Effector memory CD8-positive, alpha-beta T cell (primary cell): ENCODE measurements at regions not wholly inside any gene's neighbourhood (a gene's known extent, or its start where the extent isn't known, plus 50 kb on each side); places are given as distances from the start of the nearest gene placed in this dataset.
A peak's percentile ranks its signal among the peaks of the same experiment; 100 is the strongest.
"Not testable (repeated sequence)": the region's sequence is repeated elsewhere in the genome, so short reads cannot be mapped to it uniquely, and the experiment has no call there.

ENCODE experiments used
- ATAC-seq: fragments of 150-1000 bp; cut with Tn5 transposase; replicated peaks from 2 replicates; pipeline ENCODE4 v1.10.0; 2021; ENCODE audit warnings: mild to moderate bottlenecking, moderate library complexity
- DNase-seq, 3 experiments: peaks; one replicate each; pipeline ENCODE4 v3.0.0; 2021
- H3K27ac Mint-ChIP-seq, 2 donors: one replicate each; pipeline ENCODE4 v1.8.0; 2022; ENCODE audit warnings: mild to moderate bottlenecking in 2 of 2, mixed read lengths in 2 of 2, moderate library complexity in 2 of 2
- H3K27me3 Mint-ChIP-seq, 2 donors: one replicate each; pipeline ENCODE4 v1.8.0; 2022; ENCODE audit warnings: mixed read lengths in 2 of 2
- H3K36me3 Mint-ChIP-seq: one replicate; pipeline ENCODE4 v1.8.0; 2022; ENCODE audit warnings: mild to moderate bottlenecking, moderate library complexity, mixed read lengths; ENCODE audit not compliant: insufficient read depth
- H3K4me1 Mint-ChIP-seq, 2 donors: one replicate each; pipeline ENCODE4 v1.8.0; 2022; ENCODE audit warnings: low read depth in 2 of 2, mixed read lengths in 2 of 2
- H3K4me3 Mint-ChIP-seq, 2 donors: one replicate each; pipeline ENCODE4 v1.8.0; 2022; ENCODE audit warnings: mild to moderate bottlenecking in 2 of 2, mixed read lengths in 2 of 2, moderate library complexity in 2 of 2
- H3K9me3 Mint-ChIP-seq, 2 donors: one replicate each; pipeline ENCODE4 v1.8.0; 2022; ENCODE audit warnings: mixed read lengths in 2 of 2

DNA sequence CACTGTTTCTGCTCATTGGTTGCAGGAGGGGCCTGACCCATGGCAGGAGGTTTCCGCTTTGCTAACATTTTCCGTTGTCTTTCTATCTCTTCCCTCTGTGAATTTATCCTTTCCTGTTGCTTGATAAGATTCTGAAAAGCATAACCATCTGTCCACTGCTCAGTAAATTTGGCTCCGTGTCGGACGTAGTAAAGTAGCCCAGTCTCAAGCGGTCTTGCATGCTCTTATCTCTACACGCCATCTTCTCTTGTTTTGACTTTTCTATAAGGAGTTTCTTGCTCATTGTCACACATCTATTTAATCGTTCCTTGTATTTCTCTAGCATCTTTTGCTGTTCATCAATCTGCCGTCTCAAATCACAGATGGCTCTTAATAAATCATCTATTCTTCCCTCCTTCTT lies 216.3 kb upstream of the CCL2 start:
- H3K4me3 Mint-ChIP-seq, H3K9me3 Mint-ChIP-seq, H3K27ac Mint-ChIP-seq, H3K4me1 Mint-ChIP-seq, ATAC-seq, DNase-seq, H3K36me3 Mint-ChIP-seq: not testable (repeated sequence)
- peaks cover 0 to 11% of the 10 kb centered on the region in 2 donors for H3K27me3 Mint-ChIP-seq

DNA sequence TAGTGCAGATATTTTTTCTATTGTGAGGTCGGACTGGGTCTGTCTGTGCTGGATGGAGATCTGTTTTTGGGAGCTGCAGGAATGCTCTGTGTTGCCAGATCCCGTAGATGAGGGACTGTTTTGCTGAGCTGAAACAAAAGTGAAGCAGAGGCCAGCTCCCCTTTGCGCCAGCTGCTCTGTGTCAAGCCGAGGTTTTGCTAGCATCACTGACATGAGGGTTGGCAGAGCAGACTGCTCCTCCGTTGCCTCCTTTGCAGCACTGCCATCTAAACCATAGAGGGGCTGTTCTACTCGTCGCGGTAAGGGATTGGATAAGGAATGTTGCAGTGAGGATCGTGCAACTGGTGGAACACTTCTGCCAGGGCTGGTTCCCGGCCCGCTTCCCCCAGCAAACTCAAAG lies 215.9 kb upstream of the CCL2 start:
- not testable (repeated sequence) for H3K4me3 Mint-ChIP-seq, H3K27ac Mint-ChIP-seq, ATAC-seq, H3K4me1 Mint-ChIP-seq, H3K36me3 Mint-ChIP-seq, H3K9me3 Mint-ChIP-seq, DNase-seq
- H3K27me3 Mint-ChIP-seq = peaks cover 0 to 11% of the 10 kb centered on the region in 2 donors

- ATAC-seq (peak; percentile 87), DNase-seq (peak; percentile 4 to 18 (median 5))
- not testable (repeated sequence) for H3K27ac Mint-ChIP-seq, H3K9me3 Mint-ChIP-seq, H3K4me3 Mint-ChIP-seq, H3K4me1 Mint-ChIP-seq, H3K36me3 Mint-ChIP-seq
- H3K27me3 Mint-ChIP-seq = peaks cover 0 to 11% of the 10 kb centered on the region in 2 donors
These were observed 215.1 kb upstream of the CCL2 start for GRCh38 chr17:34039759-34040555.

DNA sequence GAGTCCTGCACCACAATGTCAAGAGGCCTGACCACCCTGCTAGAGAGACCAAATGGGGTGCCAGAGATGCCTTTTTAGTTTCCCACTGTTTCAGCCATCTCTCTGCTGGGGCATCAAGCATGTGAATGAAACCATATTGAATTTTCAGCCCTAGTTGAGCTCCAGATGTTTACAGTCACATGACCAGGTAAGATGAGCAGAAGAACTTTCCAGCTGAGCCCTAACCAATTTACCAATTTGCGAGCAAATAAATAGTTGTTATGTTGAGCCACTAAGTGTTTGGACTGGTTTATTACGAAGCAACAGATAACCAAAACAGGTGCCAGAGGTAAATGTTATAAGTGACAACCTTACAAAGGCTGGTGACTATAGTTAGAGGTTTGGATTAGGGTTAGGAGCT lies 209.1 kb upstream of the CCL2 start:
- Mint-ChIP-seq H3K27ac (no peak overlapping the region), H3K9me3 (no peaks in the 10 kb centered on the region), H3K27me3 (peaks cover 22 to 25% of the 10 kb centered on the region in 2 donors), H3K4me3 (no peak overlapping the region), H3K4me1 (no peaks in the 10 kb centered on the region), H3K36me3 (no peaks in the 10 kb centered on the region)
- ATAC-seq (no peak), DNase-seq (no peak)

DNA sequence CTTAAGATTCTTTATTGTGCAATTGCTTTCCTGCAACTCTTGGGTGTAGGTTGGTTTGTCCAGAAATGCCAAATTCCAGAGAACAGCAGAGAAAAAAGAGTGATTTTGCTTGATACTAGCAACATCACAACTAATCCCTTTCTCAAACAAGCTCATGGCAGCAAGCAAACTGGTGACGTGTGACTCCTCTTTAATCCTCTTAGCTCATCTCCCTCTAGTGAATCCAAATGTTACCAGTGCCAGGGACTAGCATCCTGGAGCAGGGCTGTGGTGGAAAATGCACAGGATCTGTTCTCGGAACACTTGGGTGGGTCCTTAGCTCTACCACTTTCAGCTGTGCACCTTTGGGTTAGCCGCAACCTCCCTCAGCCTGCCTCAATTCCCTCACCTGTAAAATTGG lies 204.0 kb upstream of the CCL2 start:
- no peak overlapping the region for H3K27ac Mint-ChIP-seq
- no peaks in the 10 kb centered on the region for H3K4me1 Mint-ChIP-seq
- H3K36me3 Mint-ChIP-seq = no peaks in the 10 kb centered on the region
- DNase-seq (no peak), ATAC-seq (no peak)
- peaks cover 47 to 58% of the 10 kb centered on the region in 2 donors for H3K27me3 Mint-ChIP-seq
- peaks cover 0 to 2% of the 10 kb centered on the region in 2 donors for H3K9me3 Mint-ChIP-seq
- no peak overlapping the region for H3K4me3 Mint-ChIP-seq

GRCh38 chr17:34054495-34054894 lies 200.6 kb upstream of the CCL2 start:
- DNase-seq (no peak), ATAC-seq (no peak)
- Mint-ChIP-seq H3K4me1 (no peaks in the 10 kb centered on the region), H3K27ac (no peak overlapping the region), H3K27me3 (peaks cover 49 to 66% of the 10 kb centered on the region in 2 donors), H3K36me3 (no peaks in the 10 kb centered on the region), H3K4me3 (no peak overlapping the region), H3K9me3 (peaks cover 0 to 2% of the 10 kb centered on the region in 2 donors)

- Mint-ChIP-seq H3K4me3 (no peak overlapping the region), H3K27ac (no peak overlapping the region), H3K27me3 (peaks cover 49 to 69% of the 10 kb centered on the region in 2 donors), H3K9me3 (peaks cover 0 to 2% of the 10 kb centered on the region in 2 donors), H3K36me3 (no peaks in the 10 kb centered on the region), H3K4me1 (no peaks in the 10 kb centered on the region)
- no peak for ATAC-seq
- no peak for DNase-seq
These were observed 199.5 kb upstream of the CCL2 start for GRCh38 chr17:34055606-34056005.

DNA sequence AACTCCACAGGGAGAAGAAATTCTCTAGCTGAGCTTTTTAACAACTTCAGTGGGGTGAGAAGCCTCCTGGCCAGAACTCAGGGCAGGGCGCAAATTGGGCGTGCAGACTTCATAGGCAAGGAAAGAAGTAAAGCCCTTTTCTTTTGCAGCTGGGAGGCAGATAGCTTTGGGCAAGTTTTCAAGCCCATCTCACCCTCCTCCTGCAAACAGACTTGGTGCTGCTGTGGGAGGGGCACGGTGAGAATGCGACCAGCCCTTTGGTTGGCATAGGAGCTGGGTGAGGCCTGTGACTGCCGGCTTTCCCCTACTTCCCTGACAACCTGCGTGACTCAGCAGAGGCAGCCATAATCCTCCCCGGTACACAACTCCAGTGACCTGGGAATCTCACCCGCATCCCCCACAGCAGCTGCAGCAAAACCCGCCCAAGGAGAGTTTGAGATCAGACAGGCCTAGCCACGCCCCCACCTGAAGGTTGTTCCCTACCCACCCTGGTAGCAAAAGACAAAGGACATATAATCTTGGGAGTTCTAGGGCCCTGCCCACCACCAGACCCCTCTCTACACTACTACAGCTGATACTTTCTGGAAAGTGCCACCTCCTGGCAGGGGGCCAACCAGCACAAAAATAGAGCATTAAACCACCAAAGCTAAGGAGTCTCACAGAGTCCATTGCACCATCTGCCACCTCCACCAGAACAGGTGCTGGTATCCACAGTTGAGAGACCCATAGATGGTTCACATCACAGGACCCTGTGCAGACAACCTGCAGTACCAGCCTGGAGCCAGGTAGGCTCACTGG lies 195.5 kb upstream of the CCL2 start:
- Mint-ChIP-seq H3K27ac (no peak overlapping the region), H3K4me1 (no peaks in the 10 kb centered on the region), H3K36me3 (no peaks in the 10 kb centered on the region), H3K9me3 (peaks cover 0 to 2% of the 10 kb centered on the region in 2 donors), H3K4me3 (no peak overlapping the region), H3K27me3 (peaks cover 47 to 61% of the 10 kb centered on the region in 2 donors)
- DNase-seq (no peak), ATAC-seq (no peak)

GRCh38 chr17:34066528-34066927 lies 188.6 kb upstream of the CCL2 start:
- DNase-seq (no peak), ATAC-seq (no peak)
- no peaks in the 10 kb centered on the region for H3K36me3 Mint-ChIP-seq
- H3K4me1 Mint-ChIP-seq = no peaks in the 10 kb centered on the region
- no peak overlapping the region for H3K27ac Mint-ChIP-seq
- peaks cover 14 to 22% of the 10 kb centered on the region in 2 donors for H3K27me3 Mint-ChIP-seq
- no peaks in the 10 kb centered on the region for H3K9me3 Mint-ChIP-seq
- H3K4me3 Mint-ChIP-seq = no peak overlapping the region

DNA sequence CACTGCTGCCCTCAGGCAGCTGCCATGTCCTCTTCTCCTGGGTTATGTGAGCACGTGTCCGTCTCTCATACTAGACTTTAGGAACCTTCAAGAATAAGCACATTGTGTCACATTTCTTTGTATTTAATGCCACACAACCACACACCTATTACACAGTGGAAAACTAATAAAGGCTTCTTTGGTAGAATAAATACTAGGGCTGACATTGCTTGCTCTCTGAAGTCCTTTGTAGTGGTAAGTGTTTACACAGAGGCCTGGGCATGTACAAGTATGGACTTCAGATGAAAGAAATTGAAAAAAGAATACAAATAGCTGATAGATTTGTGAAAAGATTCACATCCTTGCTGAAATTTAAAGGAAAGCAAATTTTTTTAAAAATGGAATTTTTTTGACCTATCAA lies 188.1 kb upstream of the CCL2 start:
- Mint-ChIP-seq H3K4me1 (no peaks in the 10 kb centered on the region), H3K27ac (no peak overlapping the region), H3K4me3 (no peak overlapping the region), H3K27me3 (peaks cover 17 to 24% of the 10 kb centered on the region in 2 donors), H3K9me3 (no peaks in the 10 kb centered on the region), H3K36me3 (no peaks in the 10 kb centered on the region)
- DNase-seq (no peak), ATAC-seq (no peak)

DNA sequence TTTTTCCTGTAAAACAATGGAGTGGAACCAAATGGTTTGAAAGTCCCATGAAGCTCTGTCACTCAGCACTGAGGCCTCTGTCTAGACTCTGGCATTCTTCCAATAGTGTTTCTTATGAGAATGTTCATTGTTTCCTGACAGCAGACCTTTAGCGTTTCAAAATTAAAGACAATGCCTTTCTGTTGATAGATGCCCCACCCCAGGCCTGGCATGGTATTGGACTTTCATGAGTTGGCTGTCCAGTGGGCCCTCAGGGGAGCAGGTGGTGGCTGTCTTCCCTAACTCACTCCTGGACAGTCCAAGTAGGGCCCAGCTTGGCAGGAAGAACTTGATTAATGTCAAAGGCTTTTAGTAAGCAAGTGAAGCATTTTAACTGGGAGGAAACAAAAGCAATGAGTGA lies 186.5 kb upstream of the CCL2 start:
- no peak for DNase-seq
- no peaks in the 10 kb centered on the region for H3K36me3 Mint-ChIP-seq
- H3K4me3 Mint-ChIP-seq = no peak overlapping the region
- peaks cover 19% of the 10 kb centered on the region in 2 donors for H3K27me3 Mint-ChIP-seq
- H3K9me3 Mint-ChIP-seq = no peaks in the 10 kb centered on the region
- no peaks in the 10 kb centered on the region for H3K4me1 Mint-ChIP-seq
- ATAC-seq = no peak
- H3K27ac Mint-ChIP-seq = no peak overlapping the region

DNA sequence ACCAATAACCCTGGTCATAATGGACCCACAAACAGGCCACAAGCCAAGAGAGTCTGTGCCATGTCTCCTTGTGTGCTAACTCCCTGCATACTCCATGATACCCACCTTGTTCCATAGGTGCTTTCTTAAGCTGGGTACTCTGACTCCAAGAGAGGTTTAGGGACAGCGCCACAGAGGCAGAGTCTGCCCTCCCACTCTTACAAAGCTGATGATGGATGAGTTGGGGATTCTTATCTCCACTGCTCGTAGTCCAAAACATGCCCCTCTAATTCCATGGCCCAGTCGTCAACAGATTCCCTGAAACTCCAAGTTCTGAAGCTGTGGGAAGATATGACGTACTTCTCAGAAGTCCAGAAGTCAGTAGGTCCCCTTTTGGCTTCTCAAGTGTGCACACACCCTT lies 184.4 kb upstream of the CCL2 start:
- no peaks in the 10 kb centered on the region for H3K4me1 Mint-ChIP-seq
- no peak for DNase-seq
- no peak for ATAC-seq
- no peaks in the 10 kb centered on the region for H3K9me3 Mint-ChIP-seq
- H3K36me3 Mint-ChIP-seq = no peaks in the 10 kb centered on the region
- no peak overlapping the region for H3K4me3 Mint-ChIP-seq
- H3K27me3 Mint-ChIP-seq = peaks cover 19 to 25% of the 10 kb centered on the region in 2 donors
- no peak overlapping the region for H3K27ac Mint-ChIP-seq

- H3K9me3 Mint-ChIP-seq = no peaks in the 10 kb centered on the region
- H3K4me3 Mint-ChIP-seq = no peak overlapping the region
- no peaks in the 10 kb centered on the region for H3K4me1 Mint-ChIP-seq
- ATAC-seq = no peak
- H3K27me3 Mint-ChIP-seq = peaks cover 28 to 37% of the 10 kb centered on the region in 2 donors
- H3K27ac Mint-ChIP-seq = no peak overlapping the region
- H3K36me3 Mint-ChIP-seq = no peaks in the 10 kb centered on the region
- no peak for DNase-seq
These were observed 183.1 kb upstream of the CCL2 start for GRCh38 chr17:34071886-34072420.

DNA sequence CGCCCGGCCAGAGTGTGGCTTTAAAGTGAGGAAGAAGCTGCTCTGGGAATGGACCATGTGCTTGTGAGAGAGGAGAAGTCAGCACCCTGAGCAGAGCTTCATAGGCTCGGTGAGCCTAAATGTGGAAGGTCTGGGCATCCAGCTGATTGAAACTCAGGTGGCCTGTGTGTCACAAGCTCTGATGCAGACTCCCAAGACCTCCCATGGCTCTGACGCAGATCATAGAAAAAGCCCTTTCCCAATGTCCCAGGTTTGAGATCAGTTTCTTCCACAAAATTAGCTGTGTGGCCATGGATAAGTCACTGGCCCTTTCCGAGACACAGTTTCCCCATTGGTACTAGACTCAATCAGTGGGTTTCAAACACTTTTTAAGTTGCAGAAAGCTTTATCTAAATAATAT lies 180.0 kb upstream of the CCL2 start:
- Mint-ChIP-seq H3K4me3 (no peak overlapping the region), H3K27ac (no peak overlapping the region), H3K27me3 (peaks cover 46 to 67% of the 10 kb centered on the region in 2 donors), H3K4me1 (no peaks in the 10 kb centered on the region), H3K36me3 (no peaks in the 10 kb centered on the region), H3K9me3 (no peaks in the 10 kb centered on the region)
- DNase-seq = no peak
- ATAC-seq = no peak
